IMR-90 (cell line): ENCODE measurements at regions not wholly inside any gene's neighbourhood (a gene's known extent, or its start where the extent isn't known, plus 50 kb on each side); places are given as distances from the start of the nearest gene placed in this dataset.

Experiments used
- ATAC-seq: fragments of 200-7000 bp; cut with Tn5 transposase; 2 replicates; pipeline ENCODE4 v1.9.1; 2020; ENCODE audit warnings: low read depth, mild to moderate bottlenecking, moderate library complexity
- BruUV-seq: library from RNA; stranded (reverse); fragments of 400-500 nt; replicated peaks from 2 replicates; lab custom pipeline; 2021; lab: Mats Ljungman, UMichigan
- CTCF ChIA-PET: fragments of 300-600 bp; formaldehyde crosslinking; extraction: SDS; loops from one replicate; lab custom pipeline; 2021; ENCODE audit warnings: antibody characterized with exemption; lab: Yijun Ruan, JAX
- POLR2A ChIA-PET: fragments of 300-600 bp; sonication (Branson Sonifier 250); formaldehyde crosslinking; loops from one replicate; lab custom pipeline; 2022; ENCODE audit warnings: antibody characterized with exemption; ENCODE audit not compliant: unreplicated experiment; lab: Charles Lee
- DNase-seq: peaks from one replicate; pipeline ENCODE4 v3.0.0; 2013
- H2AFZ ChIP-seq: replicated peaks from 2 replicates; pipeline ENCODE3; 2013; ENCODE audit warnings: low read length, mild to moderate bottlenecking; ENCODE audit not compliant: poor library complexity
- H2AK5ac ChIP-seq: 2 replicates; pipeline ENCODE4 v1.6.1; 2013; ENCODE audit warnings: low read depth, low read length, inconsistent platforms
- H2AK9ac ChIP-seq: replicated peaks from 2 replicates; pipeline ENCODE3; 2013; ENCODE audit warnings: mild to moderate bottlenecking, low read depth, low read length, moderate library complexity; ENCODE audit not compliant: poor library complexity
- H2BK120ac ChIP-seq: 2 replicates; pipeline ENCODE4 v1.6.1; 2013; ENCODE audit warnings: low read depth, low read length, inconsistent platforms
- H2BK15ac ChIP-seq: 3 replicates; pipeline ENCODE4 v1.6.1; 2013; ENCODE audit warnings: low read depth, low read length, inconsistent platforms
- H2BK20ac ChIP-seq: 2 replicates; pipeline ENCODE4 v1.6.1; 2013; ENCODE audit warnings: low read depth, mild to moderate bottlenecking, inconsistent platforms, low read length, moderate library complexity
- H2BK5ac ChIP-seq: 2 replicates; pipeline ENCODE4 v1.6.1; 2013; ENCODE audit warnings: mild to moderate bottlenecking, low read depth, low read length, inconsistent platforms; ENCODE audit not compliant: poor library complexity, severe bottlenecking
- H3K14ac ChIP-seq: replicated peaks from 2 replicates; pipeline ENCODE4 v1.6.1; 2013; ENCODE audit warnings: low read depth, low read length, inconsistent platforms
- H3K18ac ChIP-seq: 2 replicates; pipeline ENCODE4 v1.6.1; 2013; ENCODE audit warnings: low read depth, low read length, control low read depth
- H3K23ac ChIP-seq: 2 replicates; pipeline ENCODE4 v1.6.1; 2013; ENCODE audit warnings: low read depth, low read length, inconsistent platforms
- H3K27ac ChIP-seq: 2 replicates; pipeline ENCODE4 v1.5.1; 2013; ENCODE audit warnings: mild to moderate bottlenecking, control low read depth, low read length; ENCODE audit not compliant: insufficient read depth
- H3K27me3 ChIP-seq: 2 replicates; pipeline ENCODE4 v1.6.1; 2013; ENCODE audit warnings: low read length; ENCODE audit not compliant: control insufficient read depth, insufficient read depth
- H3K36me3 ChIP-seq: 2 replicates; pipeline ENCODE4 v1.6.1; 2013; ENCODE audit warnings: low read length, mixed read lengths; ENCODE audit not compliant: control insufficient read depth, insufficient read depth
- H3K4ac ChIP-seq: 2 replicates; pipeline ENCODE4 v1.6.1; 2013; ENCODE audit warnings: low read depth, low read length, inconsistent platforms
- H3K4me1 ChIP-seq: 2 replicates; pipeline ENCODE4 v1.6.1; 2013; ENCODE audit warnings: low read length, mixed read lengths; ENCODE audit not compliant: control insufficient read depth, insufficient read depth
- H3K4me2 ChIP-seq: 2 replicates; pipeline ENCODE4 v1.6.1; 2013; ENCODE audit warnings: low read depth, mild to moderate bottlenecking, control low read depth, low read length, moderate library complexity
- H3K4me3 ChIP-seq: 2 replicates; pipeline ENCODE4 v1.5.1; 2013; ENCODE audit warnings: low read depth, mild to moderate bottlenecking, control low read depth, low read length, moderate library complexity; ENCODE audit not compliant: insufficient read depth
- H3K56ac ChIP-seq: 2 replicates; pipeline ENCODE4 v1.6.1; 2013; ENCODE audit warnings: low read length, inconsistent platforms; ENCODE audit not compliant: insufficient read depth; ENCODE audit errors: extremely low read depth
- H3K79me1 ChIP-seq, 2 experiments: 2 replicates each; pipeline ENCODE4 v1.6.1; 2013; ENCODE audit warnings: low read length in 2 of 2, inconsistent platforms in 1 of 2, low read depth in 1 of 2
- H3K9ac ChIP-seq: 2 replicates; pipeline ENCODE4 v1.6.1; 2013; ENCODE audit warnings: low read depth, low read length, control low read depth
- H3K9me1 ChIP-seq: 2 replicates; pipeline ENCODE4 v1.6.1; 2013; ENCODE audit warnings: low read length, inconsistent platforms; ENCODE audit not compliant: insufficient read depth
- H3K9me3 ChIP-seq: 2 replicates; pipeline ENCODE4 v1.6.1; 2013; ENCODE audit warnings: low read length; ENCODE audit not compliant: control insufficient read depth, insufficient read depth
- H4K20me1 ChIP-seq: 2 replicates; pipeline ENCODE4 v1.6.1; 2013; ENCODE audit warnings: low read length, inconsistent platforms; ENCODE audit not compliant: insufficient read depth
- H4K5ac ChIP-seq: 2 replicates; pipeline ENCODE4 v1.6.1; 2013; ENCODE audit warnings: mild to moderate bottlenecking, low read depth, low read length, control low read depth
- H4K8ac ChIP-seq, 2 experiments: 2 replicates each; pipeline ENCODE4 v1.6.1; 2013; ENCODE audit warnings: low read depth in 2 of 2, low read length in 2 of 2, control low read depth in 1 of 2, inconsistent platforms in 1 of 2
- H4K91ac ChIP-seq: 2 replicates; pipeline ENCODE4 v1.6.1; 2013; ENCODE audit warnings: low read depth, low read length, inconsistent platforms; ENCODE audit not compliant: insufficient read depth
- BHLHE40 ChIP-seq: fragments of 150-350 bp; IDR thresholded peaks from 2 replicates; pipeline ENCODE4 v1.6.1; 2016; ENCODE audit warnings: mild to moderate bottlenecking, low read depth, low read length
- CEBPB ChIP-seq: IDR thresholded peaks from 2 replicates; pipeline ENCODE4 v1.6.1; 2012; ENCODE audit warnings: low read depth, low read length, improper control_type of control experiment
- CHD1 ChIP-seq: IDR thresholded peaks from 2 replicates; pipeline ENCODE4 v1.6.1; 2012; ENCODE audit warnings: low read depth, low read length, improper control_type of control experiment
- ELK1 ChIP-seq: fragments of 150-350 bp; IDR thresholded peaks from 2 replicates; pipeline ENCODE4 v1.6.1; 2016; ENCODE audit warnings: low read depth, mild to moderate bottlenecking, low read length, moderate library complexity, borderline replicate concordance
- FOS ChIP-seq: fragments of 150-350 bp; IDR thresholded peaks from 2 replicates; pipeline ENCODE4 v1.6.1; 2016; ENCODE audit warnings: low read depth, low read length
- MAZ ChIP-seq: IDR thresholded peaks from 2 replicates; pipeline ENCODE4 v1.6.1; 2012; ENCODE audit warnings: low read depth, mild to moderate bottlenecking, low read length, improper control_type of control experiment, moderate library complexity, borderline replicate concordance
- NFE2L2 ChIP-seq: fragments of 150-350 bp; IDR thresholded peaks from 2 replicates; pipeline ENCODE4 v1.6.1; 2016; ENCODE audit warnings: low read depth, mild to moderate bottlenecking, low read length
- RAD21 ChIP-seq: IDR thresholded peaks from 2 replicates; pipeline ENCODE4 v1.6.1; 2012; ENCODE audit warnings: low read length, improper control_type of control experiment
- RCOR1 ChIP-seq: IDR thresholded peaks from 2 replicates; pipeline ENCODE4 v1.6.1; 2012; ENCODE audit warnings: mild to moderate bottlenecking, low read length, improper control_type of control experiment; ENCODE audit not compliant: insufficient replicate concordance
- RFX5 ChIP-seq: IDR thresholded peaks from 2 replicates; pipeline ENCODE4 v1.8.0; 2012; ENCODE audit warnings: low read depth, mild to moderate bottlenecking, low read length, moderate library complexity
- USF2 ChIP-seq: fragments of 150-350 bp; IDR thresholded peaks from 2 replicates; pipeline ENCODE4 v1.6.1; 2017; ENCODE audit warnings: mild to moderate bottlenecking, antibody characterized with exemption, low read length, low read depth
- WGBS, 2 experiments: methylation state at CpG; one replicate each; pipeline versions ENCODE4 v1.1.5 to v1.1.7; 2013; ENCODE audit warnings: missing lambda C conversion rate in 2 of 2; ENCODE audit not compliant: insufficient read length in 1 of 2; ENCODE audit errors: extremely low coverage in 2 of 2; 5-methylcytosine and 5-hydroxymethylcytosine counted together
- dilution Hi-C: fragments of 300-500 bp; cut with HindIII; formaldehyde crosslinking; loops from one replicate; pipeline ENCODE4 v1.14.3; 2018; ENCODE audit warnings: low sequenced_read_pairs; ENCODE audit not compliant: unreplicated experiment
- in situ Hi-C: fragments of 300-500 bp; cut with MboI; formaldehyde crosslinking; loops from 3 replicates; pipeline ENCODE4 v1.14.3; 2019; ENCODE audit warnings: low sequenced_read_pairs, inconsistent platforms, mixed read lengths
- intact Hi-C: fragments of 100-400 bp; cut with micrococcal nuclease; formaldehyde crosslinking; loops from 2 replicates; pipeline ENCODE4 v1.10.0; 2022

GRCh38 chr1:57796616-57797015 is 372.8 kb upstream of the DAB1 start:
- no peaks in the 10 kb centered on the region for H3K9me3 ChIP-seq
- no peak overlapping the region for H3K18ac ChIP-seq
- H2BK20ac ChIP-seq = no peak overlapping the region
- no peak overlapping the region for H4K91ac ChIP-seq
- no peak overlapping the region for H3K23ac ChIP-seq
- no peak overlapping the region for H3K4ac ChIP-seq
- dilution Hi-C loops = no loop called here
- no peak overlapping the region for H2AFZ ChIP-seq
- intact Hi-C loops = no loop called here
- no peaks in the 10 kb centered on the region for H3K4me1 ChIP-seq
- H3K27me3 ChIP-seq = no peaks in the 10 kb centered on the region
- no peak overlapping the region for H2AK9ac ChIP-seq
- ATAC-seq (no peak), DNase-seq (no peak)
- H4K8ac ChIP-seq = no peak overlapping the region
- H3K4me2 ChIP-seq = no peak overlapping the region
- BruUV-seq = no TSS peak
- WGBS, 2 experiments = no CpG with 5 or more reads among the region's 2 CpGs
- H3K14ac ChIP-seq = no peak overlapping the region
- H3K9ac ChIP-seq = no peak overlapping the region
- H3K79me1 ChIP-seq = no peaks in the 10 kb centered on the region
- H2BK15ac ChIP-seq = no peak overlapping the region
- no peak overlapping the region for H4K5ac ChIP-seq
- ChIA-PET POLR2A (no interaction called here), CTCF (no interaction called here)
- H3K9me1 ChIP-seq = no peaks in the 10 kb centered on the region
- H2BK120ac ChIP-seq = no peak overlapping the region
- no peak overlapping the region for H3K4me3 ChIP-seq
- no peak overlapping the region for H2AK5ac ChIP-seq
- in situ Hi-C loops = no loop called here
- no peaks in the 10 kb centered on the region for H4K20me1 ChIP-seq
- H3K56ac ChIP-seq = no peak overlapping the region
- TF ChIP-seq RAD21 = no peak
- no peak for TF ChIP-seq FOS
- TF ChIP-seq CEBPB = no peak
- TF ChIP-seq RFX5 = no peak
- no peak for TF ChIP-seq BHLHE40
- TF ChIP-seq NFE2L2 = no peak
- no peak for TF ChIP-seq RCOR1
- no peak for TF ChIP-seq USF2
- no peak for TF ChIP-seq CHD1
- no peak for TF ChIP-seq ELK1
- no peak for TF ChIP-seq MAZ
- H3K27ac ChIP-seq = no peak overlapping the region
- H3K36me3 ChIP-seq = no peaks in the 10 kb centered on the region
- no peak overlapping the region for H2BK5ac ChIP-seq
